SU-DHL-6 (cell line): ENCODE measurements at regions not wholly inside any gene's neighbourhood (a gene's known extent, or its start where the extent isn't known, plus 50 kb on each side); places are given as distances from the start of the nearest gene placed in this dataset.

Experiments used
- EZH2phosphoT487 ChIP-seq: fragments of 200-600 bp; sonication (generic), shearing (Covaris generic); conservative IDR thresholded peaks from 2 replicates; pipeline ENCODE4 v1.6.1; 2018; ENCODE audit warnings: mild to moderate bottlenecking, antibody characterized with exemption, low read length, moderate library complexity, mixed read lengths
- TF ChIP-seq, protein P1 (sequence below): fragments of 200-600 bp; sonication (generic); IDR thresholded peaks from one replicate; pipeline ENCODE4 v1.5.1; 2017; ENCODE audit warnings: antibody characterized with exemption, mild to moderate bottlenecking, low read length, moderate library complexity; ENCODE audit not compliant: insufficient read depth, poor library complexity, severe bottlenecking

DNA sequence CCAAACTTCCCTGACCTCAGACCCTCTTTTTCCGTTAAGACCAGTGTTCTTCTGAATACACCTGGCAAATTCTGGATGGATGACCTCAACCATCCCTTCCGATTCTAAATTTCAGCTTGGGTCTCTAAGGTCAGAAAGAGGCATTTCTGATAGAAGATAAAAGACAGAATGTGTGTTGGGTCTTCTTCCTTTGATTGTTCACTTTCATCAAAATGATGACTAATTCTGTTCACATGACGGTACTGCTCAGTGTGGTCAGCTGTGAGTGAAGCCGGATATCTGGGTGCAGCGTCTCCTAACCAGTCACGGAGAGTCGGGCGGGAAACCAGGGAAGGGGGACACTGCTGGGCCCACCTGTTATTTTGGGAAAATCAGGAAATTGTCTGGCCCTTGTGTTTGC is 151.6 kb upstream of the NAV2 start:
- TF ChIP-seq, protein P1, sequence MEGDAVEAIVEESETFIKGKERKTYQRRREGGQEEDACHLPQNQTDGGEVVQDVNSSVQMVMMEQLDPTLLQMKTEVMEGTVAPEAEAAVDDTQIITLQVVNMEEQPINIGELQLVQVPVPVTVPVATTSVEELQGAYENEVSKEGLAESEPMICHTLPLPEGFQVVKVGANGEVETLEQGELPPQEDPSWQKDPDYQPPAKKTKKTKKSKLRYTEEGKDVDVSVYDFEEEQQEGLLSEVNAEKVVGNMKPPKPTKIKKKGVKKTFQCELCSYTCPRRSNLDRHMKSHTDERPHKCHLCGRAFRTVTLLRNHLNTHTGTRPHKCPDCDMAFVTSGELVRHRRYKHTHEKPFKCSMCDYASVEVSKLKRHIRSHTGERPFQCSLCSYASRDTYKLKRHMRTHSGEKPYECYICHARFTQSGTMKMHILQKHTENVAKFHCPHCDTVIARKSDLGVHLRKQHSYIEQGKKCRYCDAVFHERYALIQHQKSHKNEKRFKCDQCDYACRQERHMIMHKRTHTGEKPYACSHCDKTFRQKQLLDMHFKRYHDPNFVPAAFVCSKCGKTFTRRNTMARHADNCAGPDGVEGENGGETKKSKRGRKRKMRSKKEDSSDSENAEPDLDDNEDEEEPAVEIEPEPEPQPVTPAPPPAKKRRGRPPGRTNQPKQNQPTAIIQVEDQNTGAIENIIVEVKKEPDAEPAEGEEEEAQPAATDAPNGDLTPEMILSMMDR: no peak
- no peak for TF ChIP-seq EZH2phosphoT487
